WTC11 (cell line): ENCODE measurements at regions not wholly inside any gene's neighbourhood (a gene's known extent, or its start where the extent isn't known, plus 50 kb on each side); places are given as distances from the start of the nearest gene placed in this dataset.

Source experiments
- CBFB ChIP-seq: sonication (generic); formaldehyde crosslinking; IDR thresholded peaks from 2 replicates; pipeline ENCODE4 v1.8.1; 2022; ENCODE audit warnings: mild to moderate bottlenecking, low read depth, missing genetic modification reagents
- E2F1 ChIP-seq: sonication (generic); formaldehyde crosslinking; IDR thresholded peaks from 2 replicates; pipeline ENCODE4 v1.8.0; 2022; ENCODE audit warnings: mild to moderate bottlenecking, missing genetic modification reagents
- IRF1 ChIP-seq: sonication (generic); formaldehyde crosslinking; IDR thresholded peaks from 2 replicates; pipeline ENCODE4 v1.8.0; 2023; ENCODE audit warnings: missing genetic modification reagents
- MYBL2 ChIP-seq: sonication (generic); formaldehyde crosslinking; IDR thresholded peaks from 2 replicates; pipeline ENCODE4 v1.8.1; 2023; ENCODE audit warnings: mild to moderate bottlenecking, moderate library complexity, missing genetic modification reagents
- SP1 ChIP-seq: sonication (generic); formaldehyde crosslinking; conservative IDR thresholded peaks from 2 replicates; pipeline ENCODE4 v1.8.1; 2022; ENCODE audit warnings: missing genetic modification reagents
- TEAD4 ChIP-seq: sonication (generic); formaldehyde crosslinking; IDR thresholded peaks from 2 replicates; pipeline ENCODE4 v1.8.0; 2022; ENCODE audit warnings: mild to moderate bottlenecking, missing genetic modification reagents
- ZNF121 ChIP-seq: sonication (generic); formaldehyde crosslinking; IDR thresholded peaks from 2 replicates; pipeline ENCODE4 v1.8.0; 2023; ENCODE audit warnings: missing genetic modification reagents
- ZSCAN18 ChIP-seq: fragments of 250-450 bp; sonication (Bioruptor Pico); IDR thresholded peaks from 2 replicates; pipeline ENCODE4 v2.1.2; 2022; ENCODE audit warnings: mild to moderate bottlenecking, moderate library complexity
- TF ChIP-seq, protein P1 (sequence below): fragments of 200-600 bp; IDR thresholded peaks from 2 replicates; pipeline ENCODE4 v1.8.0; 2022; ENCODE audit warnings: antibody characterized with exemption
- TF ChIP-seq, protein P2 (sequence below): sonication (generic); formaldehyde crosslinking; IDR thresholded peaks from 2 replicates; pipeline ENCODE4 v1.8.1; 2023; ENCODE audit warnings: mild to moderate bottlenecking, missing genetic modification reagents
- TF ChIP-seq, protein P3 (sequence below): sonication (generic); formaldehyde crosslinking; IDR thresholded peaks from 2 replicates; pipeline ENCODE4 v1.8.1; 2022; ENCODE audit warnings: mild to moderate bottlenecking, moderate library complexity, missing genetic modification reagents
- TF ChIP-seq, protein P4 (sequence below): sonication (generic); formaldehyde crosslinking; conservative IDR thresholded peaks from 2 replicates; pipeline ENCODE4 v1.8.1; 2023; ENCODE audit warnings: mild to moderate bottlenecking, low read depth, missing genetic modification reagents, moderate library complexity

DNA sequence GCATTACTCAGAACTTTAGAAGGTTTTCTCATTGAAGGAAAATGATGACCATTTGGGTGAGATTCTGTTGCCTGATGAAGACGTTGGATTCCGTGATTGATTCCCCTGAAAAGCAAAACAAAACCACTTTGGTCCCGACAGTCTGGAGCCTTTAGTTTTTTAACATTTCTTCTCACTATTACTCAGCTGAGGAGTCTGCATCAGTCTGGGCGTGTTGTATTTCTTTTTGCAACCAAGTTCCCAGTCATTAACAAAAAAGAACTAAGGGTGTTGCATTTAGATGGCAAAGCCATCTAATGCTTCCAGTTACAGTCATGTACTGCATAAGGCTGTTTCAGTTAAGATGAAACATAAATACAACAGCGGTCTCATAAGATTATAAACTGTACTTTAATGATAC is 343.1 kb upstream of the CDH2 start:
- TF ChIP-seq, protein P1, sequence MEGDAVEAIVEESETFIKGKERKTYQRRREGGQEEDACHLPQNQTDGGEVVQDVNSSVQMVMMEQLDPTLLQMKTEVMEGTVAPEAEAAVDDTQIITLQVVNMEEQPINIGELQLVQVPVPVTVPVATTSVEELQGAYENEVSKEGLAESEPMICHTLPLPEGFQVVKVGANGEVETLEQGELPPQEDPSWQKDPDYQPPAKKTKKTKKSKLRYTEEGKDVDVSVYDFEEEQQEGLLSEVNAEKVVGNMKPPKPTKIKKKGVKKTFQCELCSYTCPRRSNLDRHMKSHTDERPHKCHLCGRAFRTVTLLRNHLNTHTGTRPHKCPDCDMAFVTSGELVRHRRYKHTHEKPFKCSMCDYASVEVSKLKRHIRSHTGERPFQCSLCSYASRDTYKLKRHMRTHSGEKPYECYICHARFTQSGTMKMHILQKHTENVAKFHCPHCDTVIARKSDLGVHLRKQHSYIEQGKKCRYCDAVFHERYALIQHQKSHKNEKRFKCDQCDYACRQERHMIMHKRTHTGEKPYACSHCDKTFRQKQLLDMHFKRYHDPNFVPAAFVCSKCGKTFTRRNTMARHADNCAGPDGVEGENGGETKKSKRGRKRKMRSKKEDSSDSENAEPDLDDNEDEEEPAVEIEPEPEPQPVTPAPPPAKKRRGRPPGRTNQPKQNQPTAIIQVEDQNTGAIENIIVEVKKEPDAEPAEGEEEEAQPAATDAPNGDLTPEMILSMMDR: no peak
- TF ChIP-seq E2F1 (CRISPR knock-in tag) (no peak), ZSCAN18 (no peak), IRF1 (no peak), SP1 (CRISPR knock-in tag) (no peak), TEAD4 (CRISPR knock-in tag) (no peak), CBFB (CRISPR knock-in tag) (no peak), MYBL2 (no peak), ZNF121 (no peak)
- TF ChIP-seq, protein P2, sequence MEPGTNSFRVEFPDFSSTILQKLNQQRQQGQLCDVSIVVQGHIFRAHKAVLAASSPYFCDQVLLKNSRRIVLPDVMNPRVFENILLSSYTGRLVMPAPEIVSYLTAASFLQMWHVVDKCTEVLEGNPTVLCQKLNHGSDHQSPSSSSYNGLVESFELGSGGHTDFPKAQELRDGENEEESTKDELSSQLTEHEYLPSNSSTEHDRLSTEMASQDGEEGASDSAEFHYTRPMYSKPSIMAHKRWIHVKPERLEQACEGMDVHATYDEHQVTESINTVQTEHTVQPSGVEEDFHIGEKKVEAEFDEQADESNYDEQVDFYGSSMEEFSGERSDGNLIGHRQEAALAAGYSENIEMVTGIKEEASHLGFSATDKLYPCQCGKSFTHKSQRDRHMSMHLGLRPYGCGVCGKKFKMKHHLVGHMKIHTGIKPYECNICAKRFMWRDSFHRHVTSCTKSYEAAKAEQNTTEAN (CRISPR knock-in tag): no peak
- TF ChIP-seq, protein P3, sequence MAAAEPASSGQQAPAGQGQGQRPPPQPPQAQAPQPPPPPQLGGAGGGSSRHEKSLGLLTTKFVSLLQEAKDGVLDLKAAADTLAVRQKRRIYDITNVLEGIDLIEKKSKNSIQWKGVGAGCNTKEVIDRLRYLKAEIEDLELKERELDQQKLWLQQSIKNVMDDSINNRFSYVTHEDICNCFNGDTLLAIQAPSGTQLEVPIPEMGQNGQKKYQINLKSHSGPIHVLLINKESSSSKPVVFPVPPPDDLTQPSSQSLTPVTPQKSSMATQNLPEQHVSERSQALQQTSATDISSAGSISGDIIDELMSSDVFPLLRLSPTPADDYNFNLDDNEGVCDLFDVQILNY (CRISPR knock-in tag): no peak
- TF ChIP-seq, protein P4, sequence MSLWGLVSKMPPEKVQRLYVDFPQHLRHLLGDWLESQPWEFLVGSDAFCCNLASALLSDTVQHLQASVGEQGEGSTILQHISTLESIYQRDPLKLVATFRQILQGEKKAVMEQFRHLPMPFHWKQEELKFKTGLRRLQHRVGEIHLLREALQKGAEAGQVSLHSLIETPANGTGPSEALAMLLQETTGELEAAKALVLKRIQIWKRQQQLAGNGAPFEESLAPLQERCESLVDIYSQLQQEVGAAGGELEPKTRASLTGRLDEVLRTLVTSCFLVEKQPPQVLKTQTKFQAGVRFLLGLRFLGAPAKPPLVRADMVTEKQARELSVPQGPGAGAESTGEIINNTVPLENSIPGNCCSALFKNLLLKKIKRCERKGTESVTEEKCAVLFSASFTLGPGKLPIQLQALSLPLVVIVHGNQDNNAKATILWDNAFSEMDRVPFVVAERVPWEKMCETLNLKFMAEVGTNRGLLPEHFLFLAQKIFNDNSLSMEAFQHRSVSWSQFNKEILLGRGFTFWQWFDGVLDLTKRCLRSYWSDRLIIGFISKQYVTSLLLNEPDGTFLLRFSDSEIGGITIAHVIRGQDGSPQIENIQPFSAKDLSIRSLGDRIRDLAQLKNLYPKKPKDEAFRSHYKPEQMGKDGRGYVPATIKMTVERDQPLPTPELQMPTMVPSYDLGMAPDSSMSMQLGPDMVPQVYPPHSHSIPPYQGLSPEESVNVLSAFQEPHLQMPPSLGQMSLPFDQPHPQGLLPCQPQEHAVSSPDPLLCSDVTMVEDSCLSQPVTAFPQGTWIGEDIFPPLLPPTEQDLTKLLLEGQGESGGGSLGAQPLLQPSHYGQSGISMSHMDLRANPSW (CRISPR knock-in tag): no peak
